ENCODE measurements at regions not wholly inside any gene's neighbourhood (a gene's known extent, or its start where the extent isn't known, plus 50 kb on each side); places are given as distances from the start of the nearest gene placed in this dataset.

GRCh38 chr6:104532462-104532861 lies 327.3 kb downstream of the HACE1 start:
- TF ChIP-seq CTCF (IDR thresholded peaks at IDR 0.05) (no peak), POLR2AphosphoS5 (IDR thresholded peaks at IDR 0.05) (no peak), EP300 (IDR thresholded peaks at IDR 0.05) (no peak)
